ENCODE measurements at regions not wholly inside any gene's neighbourhood (a gene's known extent, or its start where the extent isn't known, plus 50 kb on each side); places are given as distances from the start of the nearest gene placed in this dataset.

GRCh38 chr11:128036006-128036405 lies 551.4 kb downstream of the ETS1 start:
- no peaks in the 10 kb centered on the region for H4K20me1 ChIP-seq (ENCODE audit: control insufficient read depth, insufficient read depth)
- TF ChIP-seq ZNF592 (IDR thresholded peaks at IDR 0.05): no peak
- no peak for TF ChIP-seq ZNF207 (IDR thresholded peaks at IDR 0.05; ENCODE audit: borderline replicate concordance)
- TF ChIP-seq SIX5 (IDR thresholded peaks at IDR 0.05; ENCODE audit: low read depth, low read length, severe bottlenecking): no peak
- TF ChIP-seq CREB1 (IDR thresholded peaks at IDR 0.05; ENCODE audit: low read depth): no peak
- TF ChIP-seq PAX5 (IDR thresholded peaks at IDR 0.05; ENCODE audit: borderline replicate concordance, low read depth, low read length): no peak
- TF ChIP-seq CHD1 (IDR thresholded peaks at IDR 0.05; ENCODE audit: low read depth, low read length): no peak
- no peak for TF ChIP-seq MAX (IDR thresholded peaks at IDR 0.05; ENCODE audit: low read depth, low read length)
- TF ChIP-seq SRF (IDR thresholded peaks at IDR 0.05; ENCODE audit: low read depth in 2 of 2, low read length in 2 of 2): no peak
- TF ChIP-seq TAF1 (IDR thresholded peaks at IDR 0.05; ENCODE audit: borderline replicate concordance, low read depth, low read length): no peak
- no peak for TF ChIP-seq RELA (IDR thresholded peaks at IDR 0.05; ENCODE audit: borderline replicate concordance, partially characterized antibody)
- H3K36me3 ChIP-seq (ENCODE audit: control insufficient read depth in 2 of 2, insufficient read depth in 2 of 2, low read length in 1 of 2): no peaks in the 10 kb centered on the region
- FAIRE-seq (no peak), ATAC-seq (no peak), DNase-seq (ENCODE audit: low read depth, low spot score) (no peak)
- RAD21 ChIA-PET (ENCODE audit: unreplicated experiment): no interaction called here
- no peak overlapping the region for H3K27ac ChIP-seq (ENCODE audit: control insufficient read depth, insufficient read depth)
- intact Hi-C loops (cut with micrococcal nuclease; ENCODE audit: unreplicated experiment): loop anchor here (10.0 kb wide), 1 partner anchor 249 kb away; no protein-coding TSS in a partner anchor
- CTCF ChIA-PET: no interaction called here
- in situ Hi-C loops (cut with MboI): loop anchor here (10.0 kb wide), 1 partner anchor 599 kb away; no protein-coding TSS in a partner anchor
- H3K9me3 ChIP-seq (replicated peaks; ENCODE audit: control insufficient read depth, insufficient read depth, low read length): no peaks in the 10 kb centered on the region
- peaks cover 0 to 2% of the 10 kb centered on the region in 2 experiments; a peak in 2 of 4 replicates for H3K27me3 ChIP-seq (replicated peaks in 1 of 2; ENCODE audit: control insufficient read depth in 2 of 2, insufficient read depth in 2 of 2, low read length in 1 of 2)
- H3K79me2 ChIP-seq (ENCODE audit: control insufficient read depth, insufficient read depth, low read length): no peaks in the 10 kb centered on the region
- no peak overlapping the region for H3K4me3 ChIP-seq
- no peak overlapping the region for H3K4me2 ChIP-seq (ENCODE audit: control insufficient read depth, insufficient read depth)
- H3K4me1 ChIP-seq (ENCODE audit: control insufficient read depth, insufficient read depth, low read length): no peaks in the 10 kb centered on the region
- H2AFZ ChIP-seq (ENCODE audit: control insufficient read depth, low read depth, low read length): no peak overlapping the region
- 44% methylated on average over 5 of the region's 5 CpGs for WGBS (ENCODE audit: insufficient coverage, insufficient replicate concordance, low lambda C conversion rate, missing lambda C conversion rate)
- no TSS peak for BruUV-seq (replicated peaks)
- POLR2A ChIA-PET: no interaction called here
- SMC1A ChIA-PET (ENCODE audit: uncharacterized antibody, unreplicated experiment): no interaction called here
- H3K9ac ChIP-seq (ENCODE audit: control insufficient read depth, insufficient read depth, low read length): no peak overlapping the region

All from GM12878 (cell line).